ENCODE measurements at regions not wholly inside any gene's neighbourhood (a gene's known extent, or its start where the extent isn't known, plus 50 kb on each side); places are given as distances from the start of the nearest gene placed in this dataset.
"Not testable (repeated sequence)": the region's sequence is repeated elsewhere in the genome, so short reads cannot be mapped to it uniquely, and the experiment has no call there.

- DNase-seq (ENCODE audit: low read depth, low spot score); H3K27ac ChIP-seq: not testable (repeated sequence)
Measured at GRCh38 chr4:156509921-156510320, 461.7 kb downstream of the PDGFC start.

DNA sequence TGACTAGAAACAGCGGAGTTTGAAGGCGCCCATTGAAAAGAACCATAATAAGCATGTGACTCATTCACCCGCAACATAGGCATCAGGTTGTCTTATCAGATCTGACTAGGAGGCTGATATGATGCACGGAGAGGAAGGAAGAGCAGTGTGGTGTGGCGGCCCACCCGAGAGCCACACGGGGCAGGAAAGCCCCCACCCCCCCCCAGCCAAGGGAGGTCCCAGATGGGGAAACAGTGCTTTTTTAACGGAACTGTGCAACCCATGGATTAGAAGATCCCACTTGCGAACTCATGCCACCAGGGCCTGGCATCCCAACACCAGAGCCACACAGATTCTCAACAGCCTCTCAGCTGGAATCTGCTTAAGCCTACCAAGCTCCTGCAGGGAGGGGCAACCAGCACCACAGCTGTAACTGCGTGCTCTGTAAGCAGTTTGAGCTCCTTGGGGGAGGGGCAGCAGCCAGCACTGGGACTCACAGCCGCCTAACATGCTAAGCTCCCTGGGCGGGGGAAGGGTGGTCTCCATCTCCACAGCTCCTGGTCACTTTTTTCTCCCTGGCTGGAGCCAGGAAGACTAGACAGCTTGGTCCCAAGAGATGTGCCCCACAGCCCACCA lies 466.2 kb downstream of the PDGFC start:
- DNase-seq (ENCODE audit: low read depth, low spot score): no peak
- H3K27ac ChIP-seq: no peak overlapping the region

DNA sequence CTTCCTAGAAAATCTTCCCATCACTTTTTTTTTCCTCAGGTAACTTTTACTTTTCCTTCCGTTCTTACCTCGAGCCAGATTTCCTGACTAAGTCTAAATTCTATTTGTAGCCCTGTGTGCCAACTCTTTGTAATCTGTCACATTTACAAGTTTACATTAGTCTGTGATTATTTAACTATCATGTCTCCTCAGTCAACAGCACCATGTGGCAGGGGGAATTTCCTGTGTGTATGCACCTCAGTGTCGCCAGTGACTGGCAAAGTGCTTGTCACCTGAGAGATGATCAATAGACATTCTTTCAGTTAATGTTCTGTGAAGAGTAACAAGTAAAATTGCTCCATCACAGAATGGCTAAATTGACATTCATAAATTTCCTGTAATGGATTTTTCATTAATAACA lies 468.5 kb downstream of the PDGFC start:
- DNase-seq (ENCODE audit: low read depth, low spot score): no peak

GRCh38 chr4:156501962-156502361 lies 469.6 kb downstream of the PDGFC start:
- no peak overlapping the region for H3K27ac ChIP-seq
- no peak for DNase-seq (ENCODE audit: low read depth, low spot score)

More for the DNA sequence above, 468.5 kb downstream of the PDGFC start:
- no peak overlapping the region for H3K27ac ChIP-seq

GRCh38 chr4:156499684-156500083 lies 471.9 kb downstream of the PDGFC start:
- DNase-seq (ENCODE audit: low read depth, low spot score): no peak
- no peak overlapping the region for H3K27ac ChIP-seq

DNA sequence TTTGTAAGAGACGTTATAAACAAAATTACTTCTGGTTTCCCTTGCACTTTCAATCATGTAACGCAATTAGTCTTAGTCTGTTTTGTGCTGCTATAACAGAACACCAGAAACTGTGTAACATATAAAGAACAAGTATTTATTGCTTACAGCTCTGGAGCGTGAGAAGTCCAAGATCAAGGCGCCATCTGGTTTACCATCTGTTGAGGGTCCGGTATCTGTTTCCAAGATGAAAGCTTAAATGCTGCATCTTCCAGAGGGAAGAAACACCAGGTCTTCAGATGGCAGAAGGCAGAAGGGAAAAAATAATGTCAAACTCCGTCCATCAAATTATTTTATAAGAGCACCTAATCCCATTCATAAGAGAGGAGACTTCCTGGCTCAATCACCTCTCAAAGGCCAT lies 474.1 kb downstream of the PDGFC start:
- no peak overlapping the region for H3K27ac ChIP-seq
- DNase-seq (ENCODE audit: low read depth, low spot score): no peak

- no peak for DNase-seq (ENCODE audit: low read depth, low spot score)
- H3K27ac ChIP-seq: no peak overlapping the region
Measured at GRCh38 chr4:156496797-156497196, 474.8 kb downstream of the PDGFC start.

DNA sequence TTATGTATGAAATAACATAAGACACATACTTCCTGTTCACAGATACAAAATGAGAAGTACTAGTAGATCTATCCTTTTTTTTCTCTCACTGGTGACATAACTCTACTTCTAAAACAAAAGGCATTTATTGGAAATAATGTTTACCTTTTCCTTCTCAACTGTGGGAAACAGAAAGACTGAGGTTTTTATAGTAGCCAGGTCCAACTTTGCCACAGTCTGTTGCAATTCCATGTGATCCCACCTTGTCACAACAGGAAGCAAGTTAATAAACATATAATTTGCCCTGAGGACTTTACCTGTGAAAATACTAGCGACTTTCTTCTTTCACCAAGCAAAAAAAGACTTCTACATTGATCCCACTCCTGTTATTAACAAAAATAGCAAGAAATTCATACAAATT lies 475.8 kb downstream of the PDGFC start:
- no peak overlapping the region for H3K27ac ChIP-seq
- DNase-seq (ENCODE audit: low read depth, low spot score): no peak

DNA sequence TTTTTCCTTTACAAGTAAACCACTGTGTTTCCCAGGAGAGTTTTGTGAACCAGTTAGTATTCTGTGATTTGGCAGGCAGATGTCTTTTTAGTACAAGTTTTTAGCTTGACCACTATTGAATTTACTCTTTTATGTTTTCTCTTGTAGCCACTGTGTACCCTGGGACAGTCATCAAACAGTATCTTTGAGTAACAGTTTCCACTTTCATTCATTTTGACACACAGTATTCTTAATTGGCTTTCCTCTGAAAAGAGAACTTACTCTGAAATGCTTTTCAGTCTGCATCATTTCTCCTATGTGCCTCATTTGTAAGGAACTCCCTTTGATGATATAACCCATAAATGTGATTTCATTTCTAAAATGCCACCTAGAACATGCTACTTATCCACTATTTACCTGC lies 476.5 kb downstream of the PDGFC start:
- H3K27ac ChIP-seq: no peak overlapping the region
- no peak for DNase-seq (ENCODE audit: low read depth, low spot score)

DNA sequence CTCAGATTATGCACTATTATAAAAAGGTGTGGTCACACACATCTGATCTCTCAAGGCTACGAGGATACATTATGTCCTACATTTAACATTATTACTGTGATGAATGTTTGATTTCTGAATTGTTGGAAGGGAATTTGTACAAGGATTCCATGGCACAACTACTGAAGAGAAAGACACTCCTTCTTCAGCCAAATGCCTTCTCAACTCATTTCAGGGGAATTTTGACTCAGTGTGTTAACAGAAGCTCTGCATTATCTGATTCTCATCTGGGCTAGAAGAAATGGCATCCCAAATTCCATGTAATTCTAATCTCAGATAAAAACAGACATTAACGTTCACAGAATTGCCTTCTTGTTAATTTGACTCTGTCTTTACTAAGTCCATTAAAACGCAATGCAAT lies 477.7 kb downstream of the PDGFC start:
- no peak overlapping the region for H3K27ac ChIP-seq
- no peak for DNase-seq (ENCODE audit: low read depth, low spot score)

DNA sequence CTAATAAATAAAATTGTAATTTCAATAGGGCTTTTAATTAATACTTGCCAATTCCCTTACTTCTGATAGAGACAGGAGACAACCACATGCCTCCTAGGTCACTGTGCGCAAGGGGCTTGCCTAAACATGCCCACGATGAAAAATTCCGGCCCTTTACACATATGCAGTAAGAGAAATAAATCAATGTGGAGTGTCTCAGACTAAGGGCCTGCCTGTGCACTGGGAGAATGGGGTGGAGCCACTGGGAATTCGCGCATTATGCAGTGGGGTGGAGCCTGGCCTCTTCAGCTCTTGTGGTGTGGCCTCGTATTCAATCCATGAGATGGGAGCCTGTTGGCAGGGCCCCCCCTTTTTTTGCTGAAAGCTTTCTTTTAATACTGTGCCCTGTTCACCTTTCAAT lies 484.5 kb downstream of the PDGFC start:
- DNase-seq (ENCODE audit: low read depth, low spot score): no peak
- H3K27ac ChIP-seq: no peak overlapping the region

GRCh38 chr4:156481845-156482244 lies 489.8 kb downstream of the PDGFC start:
- H3K27ac ChIP-seq: no peak overlapping the region
- no peak for DNase-seq (ENCODE audit: low read depth, low spot score)

DNA sequence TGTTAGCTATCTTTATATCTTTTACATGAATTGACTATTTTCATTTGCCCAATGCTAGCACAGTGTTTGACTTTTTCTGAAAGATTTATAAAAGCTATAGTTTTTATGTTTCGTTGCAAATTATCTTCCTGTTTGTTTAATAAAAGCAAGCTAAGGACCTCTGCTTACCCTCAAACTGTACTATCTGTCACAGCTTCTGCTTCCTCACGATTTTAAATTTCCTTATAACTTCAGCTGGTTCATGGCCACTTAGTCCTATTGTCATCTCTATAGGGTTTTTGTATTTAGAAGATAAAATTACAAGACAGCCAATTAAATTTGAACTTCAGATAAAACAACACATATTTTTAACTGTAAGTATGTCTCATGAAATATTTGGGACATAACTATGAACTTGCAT lies 494.0 kb downstream of the PDGFC start:
- DNase-seq (ENCODE audit: low read depth, low spot score): no peak
- no peak overlapping the region for H3K27ac ChIP-seq

GRCh38 chr4:156476359-156476758 lies 495.2 kb downstream of the PDGFC start:
- peak; percentile 92 for DNase-seq (ENCODE audit: low read depth, low spot score)
- H3K27ac ChIP-seq: peak overlapping the region; percentile 88

GRCh38 chr4:156475322-156475721 lies 496.3 kb downstream of the PDGFC start:
- DNase-seq (ENCODE audit: low read depth, low spot score): peak; percentile 14
- H3K27ac ChIP-seq: peak overlapping the region; percentile 88

GRCh38 chr4:156473151-156473550 lies 498.4 kb downstream of the PDGFC start:
- no peak overlapping the region for H3K27ac ChIP-seq
- no peak for DNase-seq (ENCODE audit: low read depth, low spot score)

DNA sequence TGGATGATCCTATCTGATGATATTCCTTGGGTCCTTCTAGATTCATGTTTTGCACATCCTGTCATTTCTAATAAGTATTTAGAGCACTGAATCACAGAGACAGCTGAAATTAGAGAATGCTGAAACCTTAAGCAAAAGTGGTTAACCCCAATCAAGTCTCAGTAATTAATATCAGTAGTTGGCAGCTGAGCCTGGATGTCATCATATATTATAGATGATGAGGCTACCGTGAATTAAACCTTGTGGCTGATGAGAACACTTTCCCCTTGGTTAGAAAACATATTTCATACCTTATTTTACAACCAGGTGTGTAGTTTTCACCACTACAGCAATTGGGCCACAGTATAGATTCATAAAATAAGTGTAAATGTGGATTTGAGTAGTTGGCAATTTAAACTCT lies 499.0 kb downstream of the PDGFC start:
- no peak for DNase-seq (ENCODE audit: low read depth, low spot score)
- no peak overlapping the region for H3K27ac ChIP-seq

- no peak overlapping the region for H3K27ac ChIP-seq
- no peak for DNase-seq (ENCODE audit: low read depth, low spot score)
Measured at GRCh38 chr4:156459584-156459983, 505.9 kb upstream of the CTSO start.

- H3K27ac ChIP-seq: no peak overlapping the region
- no peak for DNase-seq (ENCODE audit: low read depth, low spot score)
Measured at GRCh38 chr4:156456830-156457229, 503.2 kb upstream of the CTSO start.

DNA sequence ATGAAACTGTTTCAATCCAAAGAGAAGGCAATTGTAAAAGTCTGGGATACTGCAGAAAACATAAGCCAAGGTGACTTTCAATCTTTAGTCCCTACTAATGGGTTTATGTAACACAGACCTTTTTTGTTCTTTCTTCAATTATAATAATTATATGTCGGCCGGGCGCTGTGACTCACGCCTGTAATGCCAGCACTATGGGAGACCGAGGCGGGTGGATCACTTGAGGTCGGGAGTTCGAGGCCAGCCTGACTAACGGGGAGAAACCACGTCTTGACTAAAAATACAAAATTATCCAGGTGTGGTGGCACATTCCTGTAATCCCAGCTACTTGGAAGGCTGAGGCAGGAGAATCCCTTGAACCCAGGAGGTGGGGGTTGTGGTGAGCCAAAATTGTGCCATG lies 489.8 kb upstream of the CTSO start:
- H3K27ac ChIP-seq: no peak overlapping the region
- no peak for DNase-seq (ENCODE audit: low read depth, low spot score)

DNA sequence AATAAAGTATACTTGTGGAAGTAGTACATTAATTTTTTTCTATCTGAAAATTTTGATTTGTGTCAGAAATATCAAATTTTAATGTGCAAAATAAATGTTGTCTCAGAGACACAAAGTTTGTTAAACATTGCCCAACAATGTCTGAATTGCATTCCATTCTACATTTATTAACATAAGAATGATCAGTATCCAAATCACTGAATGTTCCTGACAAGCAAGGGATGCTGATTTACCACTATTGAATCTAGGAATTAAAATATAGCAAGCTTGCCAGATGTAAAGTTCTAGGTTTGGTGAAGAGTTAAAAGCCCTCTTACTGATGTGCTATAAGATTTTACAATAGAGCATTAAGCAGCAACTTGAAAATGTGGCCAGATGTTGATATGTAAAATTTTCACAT lies 489.2 kb upstream of the CTSO start:
- H3K27ac ChIP-seq: no peak overlapping the region
- no peak for DNase-seq (ENCODE audit: low read depth, low spot score)

DNA sequence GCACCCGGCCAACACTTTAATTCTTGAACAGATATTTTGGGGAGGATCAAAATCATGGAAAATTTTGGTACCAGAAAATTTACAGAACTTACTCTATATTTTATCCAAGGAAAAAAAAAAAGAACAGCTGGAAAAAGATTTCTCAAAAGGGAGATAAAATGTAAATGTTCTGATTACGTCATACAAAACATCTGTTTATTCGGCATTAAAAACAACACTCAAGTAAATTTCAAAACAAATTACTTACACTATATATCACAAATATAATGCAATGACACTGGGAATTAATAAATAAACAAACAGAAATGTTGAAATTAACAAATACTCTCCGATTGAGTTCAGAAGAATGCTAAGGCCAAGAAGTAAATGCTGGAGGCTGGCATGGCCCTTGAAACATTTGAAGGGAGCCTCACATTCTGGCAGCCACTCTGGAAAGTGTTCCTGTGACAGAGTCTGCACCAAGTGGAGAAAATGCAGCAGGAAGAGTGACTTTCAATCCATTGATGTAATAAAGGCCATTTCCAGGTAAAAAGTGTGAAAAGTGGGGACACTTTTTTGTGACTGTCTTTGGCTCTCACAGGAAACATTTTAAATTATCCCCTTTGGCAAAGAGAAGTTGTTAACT lies 486.0 kb upstream of the CTSO start:
- DNase-seq (ENCODE audit: low read depth, low spot score): no peak
- H3K27ac ChIP-seq: no peak overlapping the region
